ENCODE measurements at regions not wholly inside any gene's neighbourhood (a gene's known extent, or its start where the extent isn't known, plus 50 kb on each side); places are given as distances from the start of the nearest gene placed in this dataset.

DNA sequence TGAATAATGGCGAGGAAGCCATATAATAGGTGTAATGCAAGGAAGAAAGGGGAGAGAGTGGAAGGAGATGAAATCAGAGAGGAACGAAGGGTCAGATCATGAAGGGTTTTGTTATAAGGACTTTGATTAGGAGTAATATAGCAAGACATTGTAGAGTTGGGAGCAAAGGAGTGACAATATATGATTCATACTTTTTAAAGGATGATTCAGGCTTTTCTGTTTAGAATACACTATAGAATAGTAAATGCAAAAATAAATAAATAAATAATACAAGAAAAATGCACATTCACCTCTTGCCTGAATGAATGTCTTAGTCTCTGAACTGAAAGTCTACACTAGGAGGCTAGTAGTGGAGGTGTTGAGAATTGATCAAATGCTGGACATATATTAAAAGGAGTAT, 1524.4 kb upstream of the AGA start:
- Histone ChIP-seq H3K36me3 (replicated peaks in 1 of 2; ENCODE audit: control insufficient read depth in 1 of 2, insufficient read depth in 2 of 2, low read length in 2 of 2) (no peaks in the 10 kb centered on the region), H2AFZ (ENCODE audit: insufficient read depth, low read depth, low read length, poor library complexity, severe bottlenecking) (no peak overlapping the region), H3K9ac (ENCODE audit: insufficient read depth, low read length, poor library complexity, severe bottlenecking) (no peak overlapping the region), H3K27ac (ENCODE audit: low read depth in 1 of 2, low read length in 2 of 2) (no peak overlapping the region), H3K4me1 (ENCODE audit: control insufficient read depth in 1 of 2, insufficient read depth in 2 of 2, low read length in 2 of 2) (no peaks in the 10 kb centered on the region), H3K27me3 (ENCODE audit: control insufficient read depth in 2 of 2, insufficient read depth in 2 of 2, low read length in 2 of 2) (no peaks in the 10 kb centered on the region), H3K9me3 (replicated peaks in 1 of 2; ENCODE audit: control insufficient read depth in 1 of 2, insufficient read depth in 1 of 2, low read length in 2 of 2) (peaks cover 0 to 5% of the 10 kb centered on the region in 2 donors), H3K4me2 (replicated peaks; ENCODE audit: extremely low read depth, low read length, poor library complexity, severe bottlenecking) (no peak overlapping the region), H3K79me2 (ENCODE audit: insufficient read depth, low read length) (no peaks in the 10 kb centered on the region), H3K4me3 (replicated peaks in 1 of 3; ENCODE audit: low read depth in 2 of 3, low read length in 3 of 3) (no peak overlapping the region), H4K20me1 (ENCODE audit: insufficient read depth, low read length) (no peaks in the 10 kb centered on the region)
- no peak overlapping the region for H3K4me3 Mint-ChIP-seq
- peaks cover 2 to 13% (median 4%) of the 10 kb centered on the region in 7 donors for H3K9me3 Mint-ChIP-seq
- intact Hi-C loops (cut with micrococcal nuclease) = no loop called here
- TF ChIP-seq, protein P1, sequence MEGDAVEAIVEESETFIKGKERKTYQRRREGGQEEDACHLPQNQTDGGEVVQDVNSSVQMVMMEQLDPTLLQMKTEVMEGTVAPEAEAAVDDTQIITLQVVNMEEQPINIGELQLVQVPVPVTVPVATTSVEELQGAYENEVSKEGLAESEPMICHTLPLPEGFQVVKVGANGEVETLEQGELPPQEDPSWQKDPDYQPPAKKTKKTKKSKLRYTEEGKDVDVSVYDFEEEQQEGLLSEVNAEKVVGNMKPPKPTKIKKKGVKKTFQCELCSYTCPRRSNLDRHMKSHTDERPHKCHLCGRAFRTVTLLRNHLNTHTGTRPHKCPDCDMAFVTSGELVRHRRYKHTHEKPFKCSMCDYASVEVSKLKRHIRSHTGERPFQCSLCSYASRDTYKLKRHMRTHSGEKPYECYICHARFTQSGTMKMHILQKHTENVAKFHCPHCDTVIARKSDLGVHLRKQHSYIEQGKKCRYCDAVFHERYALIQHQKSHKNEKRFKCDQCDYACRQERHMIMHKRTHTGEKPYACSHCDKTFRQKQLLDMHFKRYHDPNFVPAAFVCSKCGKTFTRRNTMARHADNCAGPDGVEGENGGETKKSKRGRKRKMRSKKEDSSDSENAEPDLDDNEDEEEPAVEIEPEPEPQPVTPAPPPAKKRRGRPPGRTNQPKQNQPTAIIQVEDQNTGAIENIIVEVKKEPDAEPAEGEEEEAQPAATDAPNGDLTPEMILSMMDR (IDR thresholded peaks at IDR 0.05) = no peak
- H3K27ac Mint-ChIP-seq = no peak overlapping the region
- no peaks in the 10 kb centered on the region for H3K36me3 Mint-ChIP-seq
- no peaks in the 10 kb centered on the region for H3K27me3 Mint-ChIP-seq (ENCODE audit: low read depth in 3 of 3)
- no peaks in the 10 kb centered on the region for H3K4me1 Mint-ChIP-seq
- DNase-seq = no peak
- 73% methylated on average over 1 of the region's 2 CpGs for WGBS (ENCODE audit: insufficient coverage)

DNA sequence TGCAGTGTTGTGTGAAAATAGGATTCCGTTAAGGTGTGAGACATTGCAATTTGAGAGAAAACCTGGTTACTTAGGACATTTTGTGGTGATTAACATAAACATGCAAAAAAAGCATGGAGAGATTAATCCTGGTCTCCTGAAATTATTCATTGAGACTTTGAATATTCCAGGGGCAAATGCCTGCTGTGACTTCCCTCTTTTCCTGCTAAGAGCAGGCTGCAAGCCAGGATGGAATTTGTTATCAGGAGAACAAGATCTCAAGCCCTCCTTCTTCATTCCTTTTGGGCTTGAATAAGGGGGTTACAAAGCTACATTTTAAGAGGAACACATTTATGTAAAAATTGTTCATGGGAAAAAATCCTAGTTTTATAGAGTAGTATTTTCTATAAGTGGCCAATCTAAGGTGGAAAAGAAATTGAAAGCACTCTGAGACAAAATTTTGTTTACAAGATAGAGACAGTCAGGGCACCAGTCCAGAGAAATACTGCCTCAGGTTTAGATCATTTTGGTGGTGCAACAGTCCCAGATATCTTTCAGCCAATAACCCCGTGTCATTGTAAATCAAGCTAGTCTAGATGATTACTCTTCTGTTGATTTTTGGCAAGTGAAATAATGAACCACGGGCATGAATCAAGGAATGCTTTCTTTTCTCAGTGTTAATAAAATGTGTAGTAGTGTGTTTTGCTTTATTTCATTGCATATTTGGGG, 1528.3 kb upstream of the AGA start:
- Histone ChIP-seq H3K79me2 (ENCODE audit: insufficient read depth, low read length) (no peaks in the 10 kb centered on the region), H3K4me1 (ENCODE audit: control insufficient read depth in 1 of 2, insufficient read depth in 2 of 2, low read length in 2 of 2) (no peaks in the 10 kb centered on the region), H3K9me3 (replicated peaks in 1 of 2; ENCODE audit: control insufficient read depth in 1 of 2, insufficient read depth in 1 of 2, low read length in 2 of 2) (no peaks in the 10 kb centered on the region), H3K4me3 (replicated peaks in 1 of 3; ENCODE audit: low read depth in 2 of 3, low read length in 3 of 3) (no peak overlapping the region), H3K36me3 (replicated peaks in 1 of 2; ENCODE audit: control insufficient read depth in 1 of 2, insufficient read depth in 2 of 2, low read length in 2 of 2) (no peaks in the 10 kb centered on the region), H3K27me3 (ENCODE audit: control insufficient read depth in 2 of 2, insufficient read depth in 2 of 2, low read length in 2 of 2) (no peaks in the 10 kb centered on the region), H4K20me1 (ENCODE audit: insufficient read depth, low read length) (no peaks in the 10 kb centered on the region), H3K9ac (ENCODE audit: insufficient read depth, low read length, poor library complexity, severe bottlenecking) (no peak overlapping the region), H3K4me2 (replicated peaks; ENCODE audit: extremely low read depth, low read length, poor library complexity, severe bottlenecking) (no peak overlapping the region), H3K27ac (ENCODE audit: low read depth in 1 of 2, low read length in 2 of 2) (no peak overlapping the region), H2AFZ (ENCODE audit: insufficient read depth, low read depth, low read length, poor library complexity, severe bottlenecking) (no peak overlapping the region)
- no peak overlapping the region for H3K4me3 Mint-ChIP-seq
- H3K4me1 Mint-ChIP-seq = no peaks in the 10 kb centered on the region
- H3K27me3 Mint-ChIP-seq (ENCODE audit: low read depth in 3 of 3) = no peaks in the 10 kb centered on the region
- intact Hi-C loops (cut with micrococcal nuclease) = no loop called here
- WGBS (ENCODE audit: insufficient coverage) = 48% methylated on average over 2 of the region's 3 CpGs
- H3K27ac Mint-ChIP-seq = no peak overlapping the region
- no peaks in the 10 kb centered on the region for H3K36me3 Mint-ChIP-seq
- H3K9me3 Mint-ChIP-seq = peaks cover 0 to 8% (median 3%) of the 10 kb centered on the region in 7 donors
- DNase-seq = no peak
- TF ChIP-seq, protein P1 (IDR thresholded peaks at IDR 0.05) = no peak

Measured in CD14-positive monocyte (primary cell).